MM.1S (cell line): ENCODE measurements at regions not wholly inside any gene's neighbourhood (a gene's known extent, or its start where the extent isn't known, plus 50 kb on each side); places are given as distances from the start of the nearest gene placed in this dataset.

Source experiments
- EZH2 ChIP-seq: fragments of 300-600 bp; sonication (generic); optimal IDR thresholded peaks from 2 replicates; pipeline ENCODE3; 2017; ENCODE audit warnings: low read depth, mild to moderate bottlenecking, antibody characterized with exemption, low read length, mixed read lengths
- TF ChIP-seq, protein P1 (sequence below): fragments of 300-600 bp; sonication (generic); IDR thresholded peaks from 2 replicates; pipeline ENCODE4 v1.5.1; 2016; ENCODE audit warnings: antibody characterized with exemption, low read length, mixed read lengths

DNA sequence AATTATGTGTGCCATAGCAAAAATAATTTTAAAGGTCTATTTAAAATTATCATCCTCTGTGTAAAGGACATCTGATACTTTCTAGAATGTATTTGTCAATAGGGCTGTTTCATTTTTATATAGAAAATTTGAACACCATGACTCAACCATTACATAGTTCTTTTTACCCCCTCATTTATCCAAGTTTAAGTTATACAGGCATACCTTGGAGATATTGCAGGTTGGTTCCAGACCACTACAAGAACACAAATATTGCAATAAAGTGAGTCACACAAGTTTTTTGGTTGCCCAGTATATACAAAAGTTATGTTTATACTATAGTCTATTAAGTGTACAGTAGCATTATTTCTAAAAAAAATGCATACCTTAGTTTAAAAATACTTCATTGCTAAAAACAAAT is 130.4 kb downstream of the MSL3 start:
- TF ChIP-seq, protein P1, sequence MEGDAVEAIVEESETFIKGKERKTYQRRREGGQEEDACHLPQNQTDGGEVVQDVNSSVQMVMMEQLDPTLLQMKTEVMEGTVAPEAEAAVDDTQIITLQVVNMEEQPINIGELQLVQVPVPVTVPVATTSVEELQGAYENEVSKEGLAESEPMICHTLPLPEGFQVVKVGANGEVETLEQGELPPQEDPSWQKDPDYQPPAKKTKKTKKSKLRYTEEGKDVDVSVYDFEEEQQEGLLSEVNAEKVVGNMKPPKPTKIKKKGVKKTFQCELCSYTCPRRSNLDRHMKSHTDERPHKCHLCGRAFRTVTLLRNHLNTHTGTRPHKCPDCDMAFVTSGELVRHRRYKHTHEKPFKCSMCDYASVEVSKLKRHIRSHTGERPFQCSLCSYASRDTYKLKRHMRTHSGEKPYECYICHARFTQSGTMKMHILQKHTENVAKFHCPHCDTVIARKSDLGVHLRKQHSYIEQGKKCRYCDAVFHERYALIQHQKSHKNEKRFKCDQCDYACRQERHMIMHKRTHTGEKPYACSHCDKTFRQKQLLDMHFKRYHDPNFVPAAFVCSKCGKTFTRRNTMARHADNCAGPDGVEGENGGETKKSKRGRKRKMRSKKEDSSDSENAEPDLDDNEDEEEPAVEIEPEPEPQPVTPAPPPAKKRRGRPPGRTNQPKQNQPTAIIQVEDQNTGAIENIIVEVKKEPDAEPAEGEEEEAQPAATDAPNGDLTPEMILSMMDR, result no peak
- TF ChIP-seq EZH2, result no peak
